CD14-positive monocyte (primary cell): ENCODE measurements at regions not wholly inside any gene's neighbourhood (a gene's known extent, or its start where the extent isn't known, plus 50 kb on each side); places are given as distances from the start of the nearest gene placed in this dataset.

ENCODE experiments used
- DNase-seq, 3 donors: peaks; one replicate each; pipeline ENCODE4 v3.0.0-alpha.2; 2011 to 2022
- H2AFZ ChIP-seq: 2 replicates; pipeline ENCODE4 v1.6.0; 2012; ENCODE audit warnings: mild to moderate bottlenecking, low read depth, low read length, inconsistent platforms; ENCODE audit not compliant: insufficient read depth, poor library complexity, severe bottlenecking
- H3K27ac ChIP-seq, 2 donors: 1 replicate in 1 of 2; 2 replicates in 1 of 2; pipeline ENCODE4 v1.5.1; 2012 to 2013; ENCODE audit warnings: low read length in 2 of 2, control low read depth in 1 of 2, inconsistent platforms in 1 of 2, low read depth in 1 of 2, mild to moderate bottlenecking in 1 of 2
- H3K27me3 ChIP-seq, 2 donors: one replicate each; pipeline versions ENCODE4 v1.6.0 to v1.6.1; 2011 to 2013; ENCODE audit warnings: low read length in 2 of 2; ENCODE audit not compliant: control insufficient read depth in 2 of 2, insufficient read depth in 2 of 2
- H3K36me3 ChIP-seq, 2 donors: replicated peaks in 1 of 2; 1 replicate in 1 of 2; 2 replicates in 1 of 2; pipeline versions ENCODE4 v1.5.1 to v1.6.1; 2012 to 2013; ENCODE audit warnings: low read length in 2 of 2, control low read depth in 1 of 2, inconsistent platforms in 1 of 2, mild to moderate bottlenecking in 1 of 2; ENCODE audit not compliant: insufficient read depth in 2 of 2, control insufficient read depth in 1 of 2
- H3K4me1 ChIP-seq, 2 donors: 1 replicate in 1 of 2; 2 replicates in 1 of 2; pipeline versions ENCODE4 v1.5.1 to v1.6.1; 2012 to 2013; ENCODE audit warnings: low read length in 2 of 2, control low read depth in 1 of 2, inconsistent platforms in 1 of 2, mild to moderate bottlenecking in 1 of 2, moderate library complexity in 1 of 2; ENCODE audit not compliant: insufficient read depth in 2 of 2, control insufficient read depth in 1 of 2
- H3K4me2 ChIP-seq: replicated peaks from 2 replicates; pipeline ENCODE3; 2012; ENCODE audit warnings: low read length, moderate library complexity, mild to moderate bottlenecking; ENCODE audit not compliant: poor library complexity, severe bottlenecking; ENCODE audit errors: extremely low read depth
- H3K4me3 ChIP-seq, 3 experiments: fragments of 200-600 bp in 1 of 3; sonication (generic) in 1 of 3; replicated peaks in 1 of 3; 1 replicate in 2 of 3; 2 replicates in 1 of 3; pipeline ENCODE4 v1.5.1; 2011 to 2013; ENCODE audit warnings: low read length in 3 of 3, mild to moderate bottlenecking in 3 of 3, control low read depth in 2 of 3, low read depth in 2 of 3, inconsistent platforms in 1 of 3, moderate library complexity in 1 of 3
- H3K79me2 ChIP-seq: 2 replicates; pipeline ENCODE4 v1.6.0; 2012; ENCODE audit warnings: mild to moderate bottlenecking, control low read depth, inconsistent platforms, low read length, moderate library complexity; ENCODE audit not compliant: insufficient read depth
- H3K9ac ChIP-seq: 2 replicates; pipeline ENCODE4 v1.6.0; 2017; ENCODE audit warnings: low read length, mild to moderate bottlenecking; ENCODE audit not compliant: insufficient read depth, poor library complexity, severe bottlenecking
- H3K9me3 ChIP-seq, 2 donors: replicated peaks in 1 of 2; 1 replicate in 1 of 2; 2 replicates in 1 of 2; pipeline versions ENCODE4 v1.5.1 to v1.6.1; 2012 to 2013; ENCODE audit warnings: low read length in 2 of 2, control low read depth in 1 of 2; ENCODE audit not compliant: control insufficient read depth in 1 of 2, insufficient read depth in 1 of 2
- H4K20me1 ChIP-seq: 2 replicates; pipeline ENCODE4 v1.6.0; 2012; ENCODE audit warnings: mild to moderate bottlenecking, low read length, control low read depth, moderate library complexity; ENCODE audit not compliant: insufficient read depth
- H3K27ac Mint-ChIP-seq, 7 donors: one replicate each; pipeline ENCODE4 v1.8.0; 2020; ENCODE audit warnings: mild to moderate bottlenecking in 7 of 7, mixed read lengths in 7 of 7, moderate library complexity in 6 of 7, inconsistent platforms in 2 of 7
- H3K27me3 Mint-ChIP-seq, 3 donors: one replicate each; pipeline ENCODE4 v1.8.0; 2021 to 2022; ENCODE audit warnings: low read depth in 3 of 3, mild to moderate bottlenecking in 3 of 3, mixed read lengths in 3 of 3, moderate library complexity in 3 of 3, inconsistent platforms in 1 of 3
- H3K36me3 Mint-ChIP-seq, 2 donors: one replicate each; pipeline ENCODE4 v1.8.0; 2020; ENCODE audit warnings: mixed read lengths in 2 of 2, inconsistent platforms in 1 of 2, mild to moderate bottlenecking in 1 of 2
- H3K4me1 Mint-ChIP-seq: one replicate; pipeline ENCODE4 v1.8.0; 2020; ENCODE audit warnings: mild to moderate bottlenecking, mixed read lengths
- H3K4me3 Mint-ChIP-seq, 2 donors: one replicate each; pipeline ENCODE4 v1.8.0; 2020; ENCODE audit warnings: mild to moderate bottlenecking in 2 of 2, mixed read lengths in 2 of 2, moderate library complexity in 1 of 2
- H3K9me3 Mint-ChIP-seq, 7 donors: one replicate each; pipeline ENCODE4 v1.8.0; 2020 to 2022; ENCODE audit warnings: mixed read lengths in 7 of 7, mild to moderate bottlenecking in 6 of 7, moderate library complexity in 6 of 7, inconsistent platforms in 2 of 7
- CTCF ChIP-seq: fragments of 200-600 bp; IDR thresholded peaks from one replicate; pipeline ENCODE4 v1.8.0; 2022; ENCODE audit warnings: antibody characterized with exemption, mild to moderate bottlenecking
- WGBS: methylation state at CpG from one replicate; pipeline ENCODE4 v1.1.5; 2013; ENCODE audit warnings: missing lambda C conversion rate; ENCODE audit not compliant: insufficient coverage; 5-methylcytosine and 5-hydroxymethylcytosine counted together
- intact Hi-C, 2 donors: fragments of 100-400 bp; cut with micrococcal nuclease; formaldehyde crosslinking; loops; one replicate each; pipeline versions ENCODE4 v1.15.0 to v1.15.1; 2023

- Mint-ChIP-seq H3K36me3 (no peaks in the 10 kb centered on the region), H3K4me3 (no peak overlapping the region), H3K4me1 (peaks cover 7% of the 10 kb centered on the region), H3K27ac (no peak overlapping the region), H3K27me3 (peaks cover 0 to 1% (median 0%) of the 10 kb centered on the region in 3 donors), H3K9me3 (peaks cover 0 to 4% (median 0%) of the 10 kb centered on the region in 7 donors)
- Histone ChIP-seq H3K27me3 (no peaks in the 10 kb centered on the region), H2AFZ (no peak overlapping the region), H4K20me1 (no peaks in the 10 kb centered on the region), H3K4me3 (no peak overlapping the region), H3K4me1 (peaks cover 5% of the 10 kb centered on the region in 2 donors), H3K9ac (no peak overlapping the region), H3K27ac (no peak overlapping the region), H3K9me3 (no peaks in the 10 kb centered on the region), H3K36me3 (no peaks in the 10 kb centered on the region), H3K79me2 (no peaks in the 10 kb centered on the region), H3K4me2 (no peak overlapping the region)
- intact Hi-C loops, result no loop called here
- no peak for DNase-seq
- TF ChIP-seq CTCF, result no peak
Observed at GRCh38 chr5:108688485-108688884, 59.2 kb upstream of the FER start.

- no peak overlapping the region for H3K4me2 ChIP-seq
- TF ChIP-seq CTCF, result no peak
- Mint-ChIP-seq H3K36me3 (no peaks in the 10 kb centered on the region), H3K27me3 (peaks cover 0 to 1% (median 0%) of the 10 kb centered on the region in 3 donors), H3K27ac (no peak overlapping the region), H3K4me3 (no peak overlapping the region), H3K4me1 (peaks cover 7% of the 10 kb centered on the region), H3K9me3 (peaks cover 0 to 4% (median 0%) of the 10 kb centered on the region in 7 donors)
- no peak overlapping the region for H2AFZ ChIP-seq
- intact Hi-C loops, result no loop called here
- DNase-seq, result peak in 2 of 3 donors; percentile 16 to 31
- peaks cover 5% of the 10 kb centered on the region in 2 donors for H3K4me1 ChIP-seq
- H3K4me3 ChIP-seq, result no peak overlapping the region
- H3K27me3 ChIP-seq, result no peaks in the 10 kb centered on the region
- no peaks in the 10 kb centered on the region for H3K36me3 ChIP-seq
- no peak overlapping the region for H3K9ac ChIP-seq
- no CpG with 5 or more reads among the region's 2 CpGs for WGBS
- no peak overlapping the region for H3K27ac ChIP-seq
- no peaks in the 10 kb centered on the region for H4K20me1 ChIP-seq
- no peaks in the 10 kb centered on the region for H3K9me3 ChIP-seq
- no peaks in the 10 kb centered on the region for H3K79me2 ChIP-seq
Observed at GRCh38 chr5:108687595-108688200, 60.0 kb upstream of the FER start.
